22Rv1 (cell line): ENCODE measurements at regions not wholly inside any gene's neighbourhood (a gene's known extent, or its start where the extent isn't known, plus 50 kb on each side); places are given as distances from the start of the nearest gene placed in this dataset.
"Not testable (repeated sequence)": the region's sequence is repeated elsewhere in the genome, so short reads cannot be mapped to it uniquely, and the experiment has no call there.

ENCODE experiments used
- H3K27ac ChIP-seq: fragments of 450-650 bp; 2 replicates; pipeline ENCODE4 v1.5.1; 2017
- ZFX ChIP-seq: fragments of 450-650 bp; IDR thresholded peaks from 2 replicates; pipeline ENCODE4 v1.6.1; 2017; ENCODE audit warnings: antibody characterized with exemption, borderline replicate concordance
- TF ChIP-seq, protein P1 (sequence below): fragments of 450-650 bp; IDR thresholded peaks from 2 replicates; pipeline ENCODE4 v1.5.1; 2017; ENCODE audit warnings: mild to moderate bottlenecking

DNA sequence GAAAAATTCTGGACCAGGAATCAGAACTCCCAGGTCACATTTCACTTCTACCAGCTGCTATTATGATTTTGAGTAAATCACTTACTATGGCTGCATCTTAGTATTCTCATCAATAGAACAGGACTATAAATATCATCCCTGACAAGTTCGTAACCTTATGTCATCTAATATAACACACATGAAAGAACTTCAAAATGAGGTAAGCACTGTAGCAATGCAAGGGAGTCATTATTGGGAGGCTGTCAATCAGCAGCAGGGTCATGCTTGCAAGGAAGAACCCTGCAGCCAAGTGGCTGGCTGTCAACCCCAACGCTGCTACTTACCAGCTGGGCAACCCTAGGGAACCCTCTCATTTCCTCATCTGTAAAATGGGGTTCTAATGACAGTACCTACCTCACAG, 123.3 kb upstream of the B3GAT2 start:
- TF ChIP-seq, protein P1, sequence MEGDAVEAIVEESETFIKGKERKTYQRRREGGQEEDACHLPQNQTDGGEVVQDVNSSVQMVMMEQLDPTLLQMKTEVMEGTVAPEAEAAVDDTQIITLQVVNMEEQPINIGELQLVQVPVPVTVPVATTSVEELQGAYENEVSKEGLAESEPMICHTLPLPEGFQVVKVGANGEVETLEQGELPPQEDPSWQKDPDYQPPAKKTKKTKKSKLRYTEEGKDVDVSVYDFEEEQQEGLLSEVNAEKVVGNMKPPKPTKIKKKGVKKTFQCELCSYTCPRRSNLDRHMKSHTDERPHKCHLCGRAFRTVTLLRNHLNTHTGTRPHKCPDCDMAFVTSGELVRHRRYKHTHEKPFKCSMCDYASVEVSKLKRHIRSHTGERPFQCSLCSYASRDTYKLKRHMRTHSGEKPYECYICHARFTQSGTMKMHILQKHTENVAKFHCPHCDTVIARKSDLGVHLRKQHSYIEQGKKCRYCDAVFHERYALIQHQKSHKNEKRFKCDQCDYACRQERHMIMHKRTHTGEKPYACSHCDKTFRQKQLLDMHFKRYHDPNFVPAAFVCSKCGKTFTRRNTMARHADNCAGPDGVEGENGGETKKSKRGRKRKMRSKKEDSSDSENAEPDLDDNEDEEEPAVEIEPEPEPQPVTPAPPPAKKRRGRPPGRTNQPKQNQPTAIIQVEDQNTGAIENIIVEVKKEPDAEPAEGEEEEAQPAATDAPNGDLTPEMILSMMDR, result no peak
- no peak for TF ChIP-seq ZFX
- H3K27ac ChIP-seq, result no peak overlapping the region

DNA sequence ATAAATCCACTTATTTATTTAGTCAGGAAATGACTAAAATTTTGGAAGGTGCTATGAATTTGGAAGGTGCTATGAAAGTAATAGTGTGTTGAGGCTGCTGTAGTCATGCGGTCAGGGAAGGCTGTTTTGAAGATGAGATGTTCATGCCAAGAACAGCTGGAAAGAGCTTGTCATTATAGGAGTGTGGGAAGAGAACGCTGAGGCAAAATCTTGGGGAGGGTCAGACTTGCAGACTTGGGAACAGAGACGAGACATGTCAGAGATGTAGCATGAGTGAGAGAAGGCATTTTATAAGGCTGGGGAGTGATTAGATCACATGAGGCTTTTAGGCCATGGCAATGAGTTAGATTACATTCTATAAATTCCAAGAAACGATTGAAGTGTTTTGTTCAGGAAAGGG, 124.0 kb upstream of the B3GAT2 start:
- H3K27ac ChIP-seq, result no peak overlapping the region
- TF ChIP-seq ZFX, result no peak

DNA sequence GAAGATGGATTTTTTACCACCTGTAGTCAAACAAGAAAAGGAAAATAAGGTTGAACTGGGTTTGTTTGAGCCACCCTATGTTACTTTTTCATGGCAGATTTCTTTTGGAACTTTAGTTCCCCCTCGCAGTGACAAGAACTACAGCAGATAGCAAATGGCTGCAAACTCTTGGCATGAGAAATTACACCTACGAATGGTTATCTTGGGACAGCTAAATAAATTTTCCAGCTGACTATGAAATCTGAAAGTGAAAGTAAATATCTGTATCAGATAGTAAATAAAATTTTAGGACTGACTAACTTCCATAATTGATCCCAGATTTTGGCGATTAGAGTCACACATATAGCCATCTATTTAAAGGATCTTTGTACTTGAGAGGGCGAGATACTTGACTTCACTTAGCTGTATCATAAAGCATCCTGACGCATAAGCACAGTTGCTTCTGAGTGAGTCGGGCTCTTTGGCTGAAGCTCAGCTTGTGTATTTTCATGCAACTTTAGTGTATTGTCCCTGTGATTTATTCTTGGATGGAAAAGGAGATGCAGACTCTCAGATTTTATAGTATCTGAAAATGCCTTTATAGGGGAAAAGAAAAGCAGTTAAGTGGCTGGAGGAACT, 125.3 kb upstream of the B3GAT2 start:
- TF ChIP-seq, protein P1, result no peak
- TF ChIP-seq ZFX, result no peak
- no peak overlapping the region for H3K27ac ChIP-seq

DNA sequence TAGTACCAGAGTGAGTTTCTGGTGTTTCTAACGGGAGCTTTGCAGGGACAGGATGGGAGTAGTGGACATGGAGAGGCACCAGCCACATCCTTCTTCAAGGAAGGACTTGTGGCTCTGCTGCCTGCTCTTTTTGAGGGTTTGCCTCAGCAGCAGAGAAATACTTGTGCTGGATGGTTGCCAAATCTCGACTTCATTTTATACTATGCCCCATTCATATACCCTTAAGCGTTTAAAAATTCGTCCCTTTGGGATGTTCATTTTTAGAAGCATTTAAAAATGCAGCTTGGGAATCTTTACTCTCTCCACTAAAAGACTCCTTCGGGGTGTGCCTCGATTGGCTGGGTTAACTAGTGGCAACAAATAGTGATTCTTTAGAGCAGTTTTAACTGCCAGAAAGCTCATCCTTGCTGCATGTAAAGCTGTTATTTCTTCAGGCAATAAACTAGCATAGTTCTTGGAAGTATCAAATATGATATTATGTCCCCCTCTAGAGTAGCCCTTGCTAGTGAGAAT, 126.5 kb upstream of the B3GAT2 start:
- H3K27ac ChIP-seq, result no peak overlapping the region
- no peak for TF ChIP-seq ZFX
- TF ChIP-seq, protein P1, result no peak

DNA sequence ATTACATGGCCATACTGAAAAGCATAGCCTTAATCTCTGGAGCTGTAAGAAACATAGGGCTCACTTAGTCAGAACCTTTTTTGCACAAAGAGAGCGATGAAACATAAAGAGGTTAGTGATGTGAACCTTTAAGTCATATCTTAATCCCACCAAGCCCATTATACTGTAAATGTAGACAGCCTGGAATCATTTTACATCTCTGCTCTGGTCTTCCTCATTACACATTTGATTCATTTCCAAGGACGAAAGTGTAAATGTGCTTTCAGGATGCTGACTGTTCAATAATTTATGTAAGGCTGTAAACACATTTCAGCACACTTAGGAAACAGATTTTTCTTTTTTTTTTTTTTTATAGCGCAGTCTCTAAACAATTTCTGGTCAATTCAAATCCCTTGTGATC, 131.3 kb upstream of the B3GAT2 start:
- H3K27ac ChIP-seq, result no peak overlapping the region
- TF ChIP-seq, protein P1, result no peak
- no peak for TF ChIP-seq ZFX

DNA sequence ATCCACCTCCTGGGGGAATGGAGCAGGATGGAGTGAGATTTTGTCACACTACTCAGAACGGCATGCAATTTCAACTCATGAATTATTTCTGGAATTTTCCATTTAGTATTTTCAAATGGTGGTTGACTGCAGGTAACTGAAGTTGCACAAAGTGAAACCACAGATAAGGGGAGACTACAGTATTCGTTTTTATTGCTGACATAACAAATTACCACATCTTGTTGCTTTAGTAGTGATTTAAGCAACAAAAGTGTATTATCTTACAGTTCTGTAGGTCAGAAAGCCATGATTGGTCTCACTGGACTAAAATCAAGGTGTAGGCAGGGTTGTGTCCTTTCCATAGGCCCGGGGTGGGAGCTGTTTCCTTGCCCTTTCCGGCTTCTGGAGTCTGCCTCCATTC, 133.4 kb upstream of the B3GAT2 start:
- no peak for TF ChIP-seq ZFX
- TF ChIP-seq, protein P1, result no peak
- H3K27ac ChIP-seq, result no peak overlapping the region

DNA sequence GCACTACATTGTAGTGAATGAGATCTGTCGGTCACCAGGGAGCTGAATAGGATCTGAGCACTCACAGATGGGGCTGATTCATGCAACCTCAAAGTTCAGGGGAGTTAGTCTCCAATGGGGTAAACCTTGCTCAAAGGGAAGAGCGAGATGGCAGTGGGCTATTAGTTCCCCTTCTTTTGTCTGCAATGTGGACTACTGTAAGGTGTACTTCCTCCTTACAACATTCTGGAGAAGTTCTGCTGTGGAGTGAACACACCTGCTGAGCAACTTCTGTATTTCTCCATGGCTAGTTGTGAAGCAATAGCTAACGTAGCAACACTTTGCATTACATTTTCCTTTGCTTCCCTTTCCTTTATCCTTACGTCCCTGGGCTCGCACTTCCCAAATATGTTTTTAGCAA, 134.3 kb upstream of the B3GAT2 start:
- H3K27ac ChIP-seq, result no peak overlapping the region
- TF ChIP-seq, protein P1, result no peak
- TF ChIP-seq ZFX, result no peak

DNA sequence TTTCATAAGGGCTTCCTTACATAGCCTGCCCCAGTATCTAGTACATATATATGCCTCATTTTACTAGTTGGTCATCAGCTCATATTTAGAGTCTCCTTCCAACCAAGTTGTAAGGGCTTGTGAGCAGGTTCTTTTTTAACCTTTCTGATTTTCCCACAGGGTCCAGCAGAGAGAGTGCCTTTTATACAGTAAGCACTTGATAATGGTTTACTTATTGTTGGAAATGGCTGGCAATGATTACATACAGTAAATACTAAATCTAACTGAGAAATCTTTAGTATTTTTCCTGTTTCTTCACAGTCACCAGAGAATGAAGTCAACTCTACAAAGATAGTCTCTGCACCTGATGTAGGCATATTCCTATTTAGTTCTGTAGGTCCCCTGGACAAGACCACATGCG, 135.1 kb upstream of the B3GAT2 start:
- TF ChIP-seq, protein P1, result no peak
- no peak for TF ChIP-seq ZFX
- H3K27ac ChIP-seq, result no peak overlapping the region

DNA sequence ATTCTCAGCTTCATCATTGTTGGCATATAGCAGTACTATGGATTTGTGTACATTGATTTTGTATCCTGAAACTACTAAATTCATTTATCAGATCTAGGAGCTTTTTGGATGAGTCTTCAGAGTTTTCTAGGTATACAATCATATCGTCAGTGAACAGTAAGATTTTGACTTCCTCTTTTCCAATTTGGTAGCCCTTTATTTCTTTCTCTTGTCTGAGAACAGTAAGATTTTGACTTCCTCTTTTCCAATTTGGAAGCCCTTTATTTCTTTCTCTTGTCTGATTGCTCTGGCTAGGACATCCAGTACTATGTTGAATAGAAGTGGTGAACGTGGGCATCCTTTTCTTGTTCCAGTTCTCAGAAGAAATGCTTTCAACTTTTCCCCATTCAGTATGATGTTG, 140.4 kb upstream of the B3GAT2 start:
- not testable (repeated sequence) for H3K27ac ChIP-seq
